NCI-H1436 treated with DMSO at 0.1 percent for 48 hours (cell line): ENCODE measurements at regions not wholly inside any gene's neighbourhood (a gene's known extent, or its start where the extent isn't known, plus 50 kb on each side); places are given as distances from the start of the nearest gene placed in this dataset.

Experiments used
- DNase-seq: peaks from one replicate; lab custom pipeline; 2025; lab: John Stamatoyannopoulos, UW

GRCh38 chr6:134523903-134524650 is 206.2 kb upstream of the SGK1 start:
- no peak for DNase-seq

GRCh38 chr6:134523051-134523450 is 205.1 kb upstream of the SGK1 start:
- DNase-seq: no peak

DNA sequence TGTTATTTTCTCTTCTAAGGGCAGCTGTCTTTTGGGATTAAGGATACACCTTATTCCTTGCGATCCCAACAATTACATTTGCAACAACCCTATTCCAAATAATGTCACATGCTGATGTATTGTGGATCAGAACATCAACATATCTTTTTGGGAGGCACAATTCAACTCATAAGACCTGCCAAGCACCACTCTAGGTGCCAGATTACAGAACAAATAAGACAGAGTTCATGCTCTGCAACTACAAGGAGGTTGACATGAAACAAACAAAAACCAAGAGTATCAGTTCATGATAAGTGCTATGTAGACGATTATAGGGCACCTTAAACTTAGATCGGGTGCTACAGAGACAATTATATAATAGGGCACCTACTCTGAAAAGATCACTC is 203.2 kb upstream of the SGK1 start:
- no peak for DNase-seq

DNA sequence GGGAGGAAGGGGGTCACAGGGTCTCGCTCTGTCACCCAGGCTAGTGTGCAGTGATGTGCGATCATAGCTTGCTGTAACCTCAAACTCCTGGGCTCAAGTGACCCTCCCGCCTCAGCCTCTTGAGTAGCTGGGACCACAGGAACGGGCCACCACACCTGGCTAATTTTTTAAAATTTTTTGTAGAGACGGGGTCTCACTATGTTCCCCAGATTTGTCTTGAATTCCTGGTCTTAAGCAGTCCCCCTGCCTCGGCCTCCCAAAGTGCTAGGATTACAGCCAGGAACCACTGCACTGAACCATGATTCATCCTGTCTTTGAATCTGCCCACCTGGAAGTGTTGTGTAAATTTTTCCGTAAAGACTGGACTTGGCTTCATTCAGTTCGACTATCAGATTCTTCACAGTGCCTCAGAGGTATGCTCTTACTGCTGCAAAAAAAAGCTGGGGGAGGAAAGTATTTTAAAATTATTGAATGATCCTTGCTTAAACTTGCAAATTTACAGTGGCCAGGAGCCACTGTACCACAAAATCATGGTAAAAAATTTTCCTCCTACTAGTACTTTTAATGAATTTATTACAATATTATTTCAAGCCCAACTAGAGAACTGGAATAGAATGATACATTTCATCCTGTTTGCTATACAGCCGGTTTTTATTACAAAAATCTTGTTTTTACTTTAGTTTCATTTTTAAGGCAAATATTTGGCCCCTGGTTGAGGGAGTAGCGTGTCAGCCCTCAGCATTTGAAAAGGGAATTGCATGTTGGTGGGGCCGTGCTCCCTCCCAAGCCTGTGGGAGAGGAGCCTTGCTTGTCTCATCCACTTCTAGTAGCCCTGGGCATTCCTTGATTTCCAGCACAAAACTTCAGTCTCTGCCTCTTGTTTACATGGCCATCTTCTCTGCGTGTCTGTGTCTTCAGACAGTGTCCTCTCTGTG is 202.5 kb upstream of the SGK1 start:
- DNase-seq: no peak

GRCh38 chr6:134519465-134519864 is 201.6 kb upstream of the SGK1 start:
- DNase-seq: no peak

DNA sequence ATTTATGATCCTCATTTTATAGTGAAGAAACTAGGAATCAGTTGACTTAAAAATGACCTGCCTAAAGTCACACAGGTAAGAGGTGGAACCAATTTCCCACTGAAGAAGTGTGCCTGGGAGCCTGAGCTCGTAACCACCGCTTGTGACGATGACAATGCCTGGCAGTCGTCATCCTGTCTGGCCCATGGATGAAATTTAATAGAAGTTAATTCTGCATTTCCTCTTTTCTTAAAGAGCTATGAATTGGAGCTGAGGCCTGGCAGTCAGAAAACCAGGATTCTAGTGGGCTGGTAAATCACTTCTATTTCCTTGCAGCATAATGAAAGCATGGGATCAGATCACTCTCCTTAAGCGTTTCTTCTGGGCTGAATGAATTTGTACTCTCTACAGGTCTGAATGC is 200.0 kb upstream of the SGK1 start:
- no peak for DNase-seq

DNA sequence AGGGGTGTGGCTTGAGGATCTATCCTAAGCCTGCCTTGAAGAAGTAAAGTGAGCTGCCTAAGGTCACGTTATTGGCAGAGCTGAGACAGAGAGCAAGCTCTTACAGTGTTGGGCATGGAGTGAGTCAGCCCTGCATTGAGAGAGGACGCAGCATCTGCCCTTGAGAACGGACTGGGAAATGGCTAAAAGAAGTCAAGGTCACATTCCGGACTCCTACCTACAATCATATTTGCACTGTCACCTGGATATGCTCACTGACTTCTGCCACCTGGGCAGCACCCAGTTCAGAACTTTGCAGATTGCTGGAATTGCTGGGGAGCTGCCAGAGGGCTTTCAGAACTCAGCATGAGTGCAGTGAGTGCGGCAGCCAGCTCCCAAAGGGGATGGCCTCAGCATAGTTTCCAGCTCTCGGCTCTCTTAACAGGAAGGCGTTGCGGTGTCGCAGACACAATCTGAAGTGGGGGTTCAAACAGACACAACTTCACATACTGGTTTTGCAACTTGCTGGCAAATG is 199.3 kb upstream of the SGK1 start:
- DNase-seq: no peak

GRCh38 chr6:134516582-134516981 is 198.7 kb upstream of the SGK1 start:
- no peak for DNase-seq

GRCh38 chr6:134515986-134516385 is 198.1 kb upstream of the SGK1 start:
- no peak for DNase-seq

DNA sequence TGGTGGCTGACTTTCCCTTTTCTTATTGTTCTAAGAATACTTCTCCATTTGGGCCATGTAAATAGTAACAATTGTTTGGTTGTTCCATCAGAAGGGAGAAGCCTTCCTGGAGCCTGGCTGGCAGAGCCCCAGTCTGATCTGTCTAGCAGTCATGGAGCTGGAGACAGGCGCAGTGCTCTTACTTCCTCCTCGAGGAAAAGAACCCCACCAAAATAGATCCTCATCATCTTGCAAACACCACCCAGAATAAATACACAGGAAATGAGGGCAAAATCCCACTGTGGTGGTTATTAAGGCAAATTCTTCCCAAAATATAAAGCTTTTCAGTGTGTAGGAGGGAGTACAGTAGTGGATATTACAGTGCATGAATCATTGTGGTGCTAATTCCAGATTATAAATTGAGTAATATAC is 195.1 kb upstream of the SGK1 start:
- no peak for DNase-seq

DNA sequence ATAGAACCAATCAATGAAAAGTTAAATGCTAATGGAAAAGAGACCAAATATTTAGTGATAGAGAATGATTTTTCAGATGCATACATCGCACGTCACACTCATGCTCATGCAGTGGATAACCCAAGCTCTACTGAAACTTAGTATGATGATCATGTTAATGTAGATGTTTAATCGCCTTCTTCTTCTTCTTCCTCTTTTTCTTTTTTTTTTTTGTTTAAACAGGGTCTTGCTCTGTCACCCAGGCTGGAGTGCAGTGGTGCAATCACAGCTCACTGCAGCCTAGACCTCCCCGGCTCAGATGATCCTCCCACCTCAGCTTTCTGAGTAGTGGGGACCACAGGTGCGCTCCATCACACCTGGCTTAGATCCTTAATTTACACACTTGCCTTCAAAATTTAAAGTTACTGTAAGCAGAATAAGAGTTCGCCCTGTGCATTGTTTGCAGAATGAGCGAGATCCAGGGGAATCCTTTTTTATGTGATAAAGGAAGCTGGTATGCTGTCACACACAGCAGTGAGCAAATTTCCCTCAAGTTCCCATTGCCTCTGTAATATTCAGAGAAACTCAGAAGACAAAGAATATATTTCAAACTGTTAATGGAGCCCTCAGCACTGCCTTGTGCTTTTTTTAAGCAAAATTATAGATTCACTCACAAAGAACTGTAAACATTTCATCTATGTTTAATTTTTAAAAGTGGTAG is 194.2 kb upstream of the SGK1 start:
- DNase-seq: no peak

- no peak for DNase-seq
Observed at GRCh38 chr6:134510920-134511319, 193.0 kb upstream of the SGK1 start.

GRCh38 chr6:134510142-134510541 is 192.2 kb upstream of the SGK1 start:
- DNase-seq: no peak

GRCh38 chr6:134508862-134509498 is 191.1 kb upstream of the SGK1 start:
- DNase-seq: no peak

GRCh38 chr6:134506162-134506561 is 188.2 kb upstream of the SGK1 start:
- no peak for DNase-seq

DNA sequence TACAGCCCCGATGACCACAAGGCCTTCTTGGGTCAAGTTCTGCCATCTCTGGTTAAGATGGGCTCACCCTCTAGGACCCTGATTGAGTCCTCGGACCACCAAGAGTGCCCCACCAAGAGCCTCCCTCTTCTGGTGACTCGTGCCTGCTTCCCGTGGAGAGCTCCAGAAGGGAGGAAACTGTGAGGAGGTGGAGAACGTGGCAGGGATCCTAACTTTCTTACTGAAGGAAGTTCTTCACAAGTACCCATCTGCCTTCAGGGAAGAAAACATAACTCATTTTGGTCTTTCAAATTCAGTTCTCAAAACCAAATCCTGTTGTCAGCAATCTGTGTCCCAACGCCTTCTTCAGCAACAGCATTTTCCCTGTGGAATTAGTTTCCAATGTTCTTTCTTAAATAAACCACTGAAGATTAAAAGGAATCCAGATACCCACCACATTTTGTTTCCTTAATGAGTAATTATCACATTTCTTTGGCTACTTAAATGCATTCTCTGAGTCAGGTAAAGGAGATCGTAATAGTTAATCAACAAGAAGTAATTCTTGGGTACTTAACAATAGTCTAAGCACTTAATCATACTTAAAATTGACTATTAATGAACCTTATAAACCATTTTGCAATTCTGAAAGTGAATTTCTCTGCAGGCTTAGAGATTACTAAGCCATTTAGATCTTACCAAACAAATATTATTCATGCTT is 185.8 kb upstream of the SGK1 start:
- no peak for DNase-seq

DNA sequence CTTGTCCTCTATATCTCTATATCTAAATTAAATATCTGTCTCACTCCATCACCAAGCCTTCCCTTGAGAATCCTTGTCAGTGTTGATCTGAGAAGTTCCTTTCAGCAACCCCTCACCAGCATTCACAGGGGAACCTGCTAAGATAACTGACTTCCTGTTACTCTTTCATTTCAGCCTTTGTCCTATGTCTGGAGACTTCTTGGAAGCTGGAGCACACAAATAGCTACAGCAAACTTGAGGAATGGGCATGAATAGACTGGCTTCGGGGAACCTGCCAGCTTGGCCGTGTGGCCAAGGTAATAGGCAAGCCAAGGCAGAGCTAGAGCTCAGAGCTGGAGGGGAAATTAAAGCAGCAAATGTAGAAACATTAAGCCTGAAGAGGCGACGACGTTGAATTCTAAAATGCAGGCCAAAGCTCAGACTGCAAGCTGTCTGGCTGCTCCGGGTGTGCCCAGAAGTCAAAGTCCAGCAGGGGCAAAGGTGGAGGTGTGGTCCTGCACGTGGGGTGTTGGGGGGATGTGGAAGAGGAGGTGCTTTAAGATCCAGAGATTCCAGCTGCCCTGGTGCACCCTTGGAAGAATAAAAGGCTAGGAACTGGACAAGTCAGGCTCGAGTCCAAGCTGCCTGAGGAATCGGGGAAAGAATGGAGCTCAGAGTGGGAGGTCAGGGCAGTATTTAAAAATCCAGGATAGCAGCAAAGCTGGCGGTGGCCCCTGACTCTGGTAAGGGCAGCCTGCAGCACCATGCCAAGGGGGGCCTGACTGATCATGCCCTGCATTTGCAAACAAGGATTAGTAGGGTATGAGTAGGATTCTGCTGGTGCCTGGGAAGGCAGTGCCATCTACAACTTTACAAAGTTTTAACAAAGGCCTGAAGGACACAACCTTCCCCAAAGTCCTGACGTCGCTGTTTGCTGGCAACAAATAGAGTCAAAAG is 185.0 kb upstream of the SGK1 start:
- no peak for DNase-seq

DNA sequence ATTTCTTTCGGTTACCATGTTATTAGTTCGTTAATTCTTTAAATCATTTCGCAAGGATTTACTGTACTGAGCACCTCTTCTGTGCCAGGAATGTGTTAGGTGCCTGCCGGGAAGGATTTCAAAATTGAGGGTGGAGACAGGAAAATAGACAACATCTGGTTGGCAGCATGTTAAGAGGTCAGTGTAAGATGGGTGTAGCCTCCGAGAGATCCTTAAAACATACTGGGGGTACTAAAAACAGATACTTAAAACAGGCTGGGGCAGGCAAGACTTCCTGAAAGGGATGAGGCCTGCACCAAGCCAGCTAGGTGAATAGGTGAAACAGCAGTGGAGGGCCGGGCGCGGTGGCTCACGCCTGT is 178.0 kb upstream of the SGK1 start:
- DNase-seq: no peak

DNA sequence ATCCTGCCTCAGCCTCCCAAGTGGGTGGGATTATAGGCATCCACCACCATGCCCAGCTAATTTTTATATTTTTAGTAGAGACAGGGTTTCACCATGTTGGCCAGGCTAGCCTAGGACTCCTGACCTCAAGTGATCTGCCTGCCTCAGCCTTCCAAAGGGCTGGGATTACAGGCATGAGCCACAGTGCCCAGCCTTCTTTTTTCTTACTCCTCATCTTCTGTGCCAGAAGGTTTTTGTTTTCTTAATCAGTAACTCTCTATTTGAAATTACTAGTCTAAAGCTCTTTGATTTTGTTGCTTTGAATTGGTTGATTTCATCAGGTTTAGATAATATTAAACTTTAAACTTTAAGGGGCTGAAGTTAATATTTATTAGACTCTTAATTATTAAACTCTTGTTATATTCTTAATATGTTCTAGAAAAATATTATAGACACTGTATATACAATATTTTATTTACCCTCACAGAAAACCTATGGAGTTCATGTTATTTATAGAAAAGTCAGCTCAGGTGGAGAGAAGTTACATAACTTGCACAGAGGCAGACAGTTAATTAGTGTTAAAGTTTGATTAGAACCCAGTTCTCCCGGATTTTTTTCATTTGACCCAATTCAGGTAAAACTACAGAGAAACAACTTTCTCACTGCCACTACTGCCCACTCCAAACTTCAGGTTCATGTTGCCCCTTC is 177.4 kb upstream of the SGK1 start:
- DNase-seq: no peak

DNA sequence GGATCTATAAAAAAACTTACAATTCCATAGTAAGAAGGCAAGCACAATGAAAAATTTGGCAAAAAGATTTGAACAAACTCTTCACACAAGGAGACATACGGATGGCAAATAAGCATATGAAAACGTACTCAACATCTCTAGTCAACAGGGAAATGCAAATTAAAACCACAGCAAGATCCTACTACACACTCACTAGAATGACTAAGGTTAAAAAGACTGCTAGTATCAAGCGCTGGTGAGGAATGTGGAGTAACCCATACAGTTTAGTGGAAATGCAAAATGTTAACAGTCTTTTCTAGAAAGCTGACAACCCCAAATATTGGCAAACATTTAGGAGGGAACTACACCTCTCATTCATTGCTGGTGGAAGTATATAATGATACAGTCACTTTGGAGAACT is 175.9 kb upstream of the SGK1 start:
- DNase-seq: no peak
